GM21528 (cell line): ENCODE measurements at regions not wholly inside any gene's neighbourhood (a gene's known extent, or its start where the extent isn't known, plus 50 kb on each side); places are given as distances from the start of the nearest gene placed in this dataset.
"Not testable (repeated sequence)": the region's sequence is repeated elsewhere in the genome, so short reads cannot be mapped to it uniquely, and the experiment has no call there.

Experiments
- ATAC-seq: cut with Tn5 transposase; IDR thresholded peaks from one replicate; pipeline ENCODE4 v1.9.1; 2021; ENCODE audit warnings: mild to moderate bottlenecking, moderate library complexity; ENCODE audit not compliant: unreplicated experiment, low FRiP score

DNA sequence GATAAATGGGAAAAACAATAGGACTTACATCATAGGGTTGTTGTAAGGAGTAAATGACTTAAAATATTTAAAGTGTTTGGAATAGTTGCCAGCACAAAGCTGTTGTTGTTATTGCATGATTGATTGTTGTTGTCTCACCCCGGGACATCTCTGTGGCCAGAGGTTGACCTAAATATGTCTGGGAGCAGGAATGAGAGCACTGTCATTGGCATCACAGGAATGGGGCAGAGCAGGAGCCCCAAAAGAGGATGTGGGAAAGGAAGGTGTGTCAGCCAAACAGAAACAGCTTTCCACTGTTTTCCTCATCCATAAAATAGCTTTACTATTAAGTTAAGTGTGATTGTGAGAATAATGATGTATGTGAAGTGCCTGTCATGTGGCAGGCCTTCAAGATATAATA lies 121.6 kb downstream of the TMEM168 start:
- no peak for ATAC-seq

GRCh38 chr7:112669306-112669705 lies 120.9 kb downstream of the TMEM168 start:
- no peak for ATAC-seq

GRCh38 chr7:112670193-112670592 lies 120.0 kb downstream of the TMEM168 start:
- no peak for ATAC-seq

DNA sequence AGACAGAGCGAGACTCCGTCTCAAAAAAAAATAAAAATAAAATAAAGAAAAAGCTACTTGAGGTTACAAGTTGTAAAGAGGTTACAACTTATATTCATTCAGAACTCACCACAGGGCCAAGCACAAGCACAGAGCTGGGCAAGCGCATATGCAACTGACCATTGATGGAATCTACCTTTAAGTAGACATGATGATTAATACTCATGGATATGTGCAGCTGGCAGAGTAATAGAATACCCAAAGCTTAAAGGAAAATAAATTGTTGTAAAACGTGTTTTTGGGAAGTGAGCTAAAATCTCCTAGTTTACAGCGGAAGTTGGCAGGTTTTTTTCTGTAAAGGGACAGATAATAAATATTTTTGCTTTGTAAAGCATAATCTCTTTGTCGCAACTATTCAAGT lies 111.6 kb downstream of the TMEM168 start:
- ATAC-seq: no peak

- ATAC-seq: not testable (repeated sequence)
Observed at GRCh38 chr7:112689466-112690177, 100.6 kb downstream of the TMEM168 start.

- ATAC-seq: no peak
Observed at GRCh38 chr7:112692333-112692732, 97.9 kb downstream of the TMEM168 start.

- ATAC-seq: not testable (repeated sequence)
Observed at GRCh38 chr7:112697211-112697610, 93.0 kb downstream of the TMEM168 start.

DNA sequence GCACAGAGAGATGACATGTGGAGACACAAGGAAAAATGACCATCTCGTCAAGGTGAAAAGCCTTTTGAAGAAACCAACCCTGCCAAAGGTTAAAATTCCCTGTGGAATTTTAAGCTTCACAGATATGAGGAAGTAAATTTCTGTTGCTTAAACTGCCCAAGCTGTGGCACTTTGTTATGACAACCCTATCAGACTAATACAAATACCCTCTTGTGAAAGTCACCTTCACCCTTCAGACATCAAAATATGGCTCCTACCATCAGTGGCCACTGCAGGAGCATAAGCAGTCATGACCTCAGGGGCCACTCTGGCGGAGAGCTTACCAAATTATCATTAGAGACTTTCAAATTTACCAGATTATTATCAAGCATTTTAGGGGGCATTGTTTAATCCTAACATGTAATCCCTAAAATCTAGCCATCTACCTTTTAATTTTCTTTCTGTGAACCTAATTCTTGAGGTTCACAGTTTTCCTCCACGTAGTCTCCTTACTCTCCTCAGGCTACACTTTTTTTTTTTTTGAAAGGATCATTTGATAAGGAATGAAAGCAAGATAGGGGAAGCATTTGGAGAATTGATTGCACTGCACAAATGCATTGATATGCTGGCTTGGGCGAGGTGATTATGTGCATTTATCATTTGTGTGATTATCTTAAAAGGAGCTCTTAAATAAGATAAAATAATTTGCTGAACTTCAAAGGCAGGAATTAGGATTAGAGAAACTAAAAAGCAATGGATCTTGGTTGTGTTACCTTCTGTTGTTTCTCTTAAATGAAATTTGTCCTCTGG lies 90.3 kb downstream of the TMEM168 start:
- ATAC-seq: no peak

- ATAC-seq: no peak
Observed at GRCh38 chr7:112701456-112701855, 88.7 kb downstream of the TMEM168 start.

- no peak for ATAC-seq
Observed at GRCh38 chr7:112707655-112708054, 82.5 kb downstream of the TMEM168 start.

DNA sequence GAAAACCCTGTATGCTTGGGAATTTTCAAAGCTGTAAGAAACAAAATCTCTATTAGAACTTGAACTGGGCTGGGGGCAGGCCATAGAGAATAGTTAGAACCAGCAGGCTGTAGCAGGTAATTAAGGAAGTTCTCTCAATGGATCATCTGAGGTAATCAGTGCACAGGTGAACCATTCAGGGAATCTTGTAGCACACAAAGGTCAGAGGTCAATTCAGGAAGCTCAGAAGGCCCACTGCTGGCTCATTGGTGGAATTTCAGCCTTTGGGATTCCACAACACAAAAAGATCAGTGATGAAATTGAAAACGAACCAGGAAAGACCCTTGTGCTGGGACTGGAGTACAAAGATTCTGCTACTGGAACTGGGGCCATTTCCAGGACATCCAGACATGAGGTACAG lies 82.0 kb downstream of the TMEM168 start:
- no peak for ATAC-seq
